ENCODE measurements at regions not wholly inside any gene's neighbourhood (a gene's known extent, or its start where the extent isn't known, plus 50 kb on each side); places are given as distances from the start of the nearest gene placed in this dataset.
A peak's percentile ranks its signal among the peaks of the same experiment; 100 is the strongest.
"Not testable (repeated sequence)": the region's sequence is repeated elsewhere in the genome, so short reads cannot be mapped to it uniquely, and the experiment has no call there.

DNA sequence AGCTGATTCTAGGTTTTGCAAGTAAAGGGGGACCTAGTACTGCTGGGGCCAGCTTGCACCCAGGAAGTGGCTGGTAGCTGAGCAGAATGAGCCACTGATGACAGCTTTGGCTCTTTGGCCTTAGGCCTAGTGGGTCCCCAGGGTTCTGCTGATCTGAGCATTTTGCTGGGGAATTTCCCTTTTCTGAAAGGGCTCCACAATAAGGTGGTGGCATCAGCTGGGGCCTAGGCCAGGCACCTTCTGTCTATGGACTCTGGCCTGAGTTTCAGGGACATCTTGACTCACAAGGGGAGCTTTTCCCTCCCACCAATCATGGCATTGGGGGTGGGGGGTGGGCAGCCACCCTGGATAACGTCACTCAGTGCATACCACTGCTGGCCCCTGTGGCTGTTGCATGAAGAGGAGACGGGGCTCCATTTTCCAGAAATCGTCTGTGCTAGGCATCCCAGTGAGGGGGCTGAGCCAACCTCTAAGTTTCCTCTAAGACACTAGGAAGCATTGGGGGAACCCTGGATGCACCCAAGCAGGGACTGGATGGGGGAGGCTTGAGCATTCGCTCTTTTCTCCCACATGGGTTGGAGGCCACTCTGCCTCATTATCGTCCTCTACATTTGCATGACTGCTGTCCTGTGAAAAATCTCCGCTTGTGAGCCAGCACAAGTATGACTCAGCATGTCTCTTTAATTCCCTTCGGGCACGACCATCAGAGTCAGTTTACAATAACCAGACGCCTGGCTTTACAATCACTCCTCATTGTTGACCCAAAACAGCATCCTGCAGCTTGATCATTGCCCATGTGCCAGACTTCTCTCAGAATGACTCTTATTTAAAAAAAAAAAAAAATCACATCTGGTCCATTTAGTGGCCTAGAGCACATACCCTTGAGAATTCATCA lies 145.0 kb upstream of the THY1 start:
- DNase-seq (ENCODE audit: low read depth, low spot score), result no peak
- peak overlapping the region; percentile 9 for H3K27ac Mint-ChIP-seq (ENCODE audit: unreplicated experiment)
- TF ChIP-seq, protein P1, sequence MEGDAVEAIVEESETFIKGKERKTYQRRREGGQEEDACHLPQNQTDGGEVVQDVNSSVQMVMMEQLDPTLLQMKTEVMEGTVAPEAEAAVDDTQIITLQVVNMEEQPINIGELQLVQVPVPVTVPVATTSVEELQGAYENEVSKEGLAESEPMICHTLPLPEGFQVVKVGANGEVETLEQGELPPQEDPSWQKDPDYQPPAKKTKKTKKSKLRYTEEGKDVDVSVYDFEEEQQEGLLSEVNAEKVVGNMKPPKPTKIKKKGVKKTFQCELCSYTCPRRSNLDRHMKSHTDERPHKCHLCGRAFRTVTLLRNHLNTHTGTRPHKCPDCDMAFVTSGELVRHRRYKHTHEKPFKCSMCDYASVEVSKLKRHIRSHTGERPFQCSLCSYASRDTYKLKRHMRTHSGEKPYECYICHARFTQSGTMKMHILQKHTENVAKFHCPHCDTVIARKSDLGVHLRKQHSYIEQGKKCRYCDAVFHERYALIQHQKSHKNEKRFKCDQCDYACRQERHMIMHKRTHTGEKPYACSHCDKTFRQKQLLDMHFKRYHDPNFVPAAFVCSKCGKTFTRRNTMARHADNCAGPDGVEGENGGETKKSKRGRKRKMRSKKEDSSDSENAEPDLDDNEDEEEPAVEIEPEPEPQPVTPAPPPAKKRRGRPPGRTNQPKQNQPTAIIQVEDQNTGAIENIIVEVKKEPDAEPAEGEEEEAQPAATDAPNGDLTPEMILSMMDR (conservative IDR thresholded peaks at IDR 0.05), result no peak
- no peaks in the 10 kb centered on the region for H3K36me3 Mint-ChIP-seq (ENCODE audit: low read depth)
- peaks cover 1% of the 10 kb centered on the region for H3K9me3 Mint-ChIP-seq
- H3K4me1 Mint-ChIP-seq, result peaks cover 21% of the 10 kb centered on the region
- peaks cover 6% of the 10 kb centered on the region for H3K27me3 Mint-ChIP-seq (ENCODE audit: low read depth)
- no peak overlapping the region for H3K4me3 Mint-ChIP-seq

DNA sequence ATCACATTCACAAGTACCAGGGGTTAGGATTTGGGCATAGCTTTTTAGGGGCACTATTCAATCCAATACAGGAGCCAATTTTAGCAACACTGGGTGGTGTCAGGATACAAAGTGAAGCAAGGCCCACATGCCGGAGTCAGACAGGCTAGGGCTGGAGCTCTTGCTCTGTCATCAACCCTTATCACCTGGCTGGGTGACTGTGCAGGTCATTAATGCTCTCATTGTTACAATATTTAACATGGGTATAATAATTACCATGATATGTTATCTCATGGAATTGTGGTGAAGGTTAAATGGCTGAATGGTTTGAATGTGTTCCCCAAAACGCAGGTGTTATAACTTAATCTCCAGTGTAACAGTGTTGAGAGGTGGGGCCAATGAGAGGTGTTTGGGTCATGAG lies 143.3 kb upstream of the THY1 start:
- Mint-ChIP-seq H3K27ac (ENCODE audit: unreplicated experiment) (no peak overlapping the region), H3K4me1 (peaks cover 20% of the 10 kb centered on the region), H3K36me3 (ENCODE audit: low read depth) (no peaks in the 10 kb centered on the region), H3K27me3 (ENCODE audit: low read depth) (peaks cover 16% of the 10 kb centered on the region), H3K4me3 (no peak overlapping the region), H3K9me3 (peaks cover 9% of the 10 kb centered on the region)
- DNase-seq (ENCODE audit: low read depth, low spot score), result no peak
- TF ChIP-seq, protein P1 (conservative IDR thresholded peaks at IDR 0.05), result no peak

DNA sequence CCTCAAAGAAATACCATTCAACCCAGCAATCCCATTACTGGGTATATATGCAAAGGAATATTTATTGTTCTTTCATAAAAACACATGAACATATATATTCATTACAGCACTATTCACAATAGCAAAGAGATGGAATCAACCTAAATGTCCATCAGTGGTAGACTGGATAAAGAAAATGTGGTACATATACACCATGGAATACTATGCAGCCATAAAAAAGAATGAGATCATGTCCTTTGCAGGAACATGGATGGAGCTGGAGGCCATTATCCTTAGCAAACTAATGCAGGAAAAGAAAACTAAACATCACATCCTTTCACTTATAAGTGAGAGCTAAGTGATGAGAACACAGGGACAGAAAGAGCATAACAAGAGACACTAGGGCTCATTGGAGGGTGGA lies 142.7 kb upstream of the THY1 start:
- H3K36me3 Mint-ChIP-seq (ENCODE audit: low read depth); H3K4me3 Mint-ChIP-seq; H3K9me3 Mint-ChIP-seq; DNase-seq (ENCODE audit: low read depth, low spot score); H3K27ac Mint-ChIP-seq (ENCODE audit: unreplicated experiment): not testable (repeated sequence)
- peaks cover 15% of the 10 kb centered on the region for H3K4me1 Mint-ChIP-seq
- H3K27me3 Mint-ChIP-seq (ENCODE audit: low read depth), result peaks cover 16% of the 10 kb centered on the region

DNA sequence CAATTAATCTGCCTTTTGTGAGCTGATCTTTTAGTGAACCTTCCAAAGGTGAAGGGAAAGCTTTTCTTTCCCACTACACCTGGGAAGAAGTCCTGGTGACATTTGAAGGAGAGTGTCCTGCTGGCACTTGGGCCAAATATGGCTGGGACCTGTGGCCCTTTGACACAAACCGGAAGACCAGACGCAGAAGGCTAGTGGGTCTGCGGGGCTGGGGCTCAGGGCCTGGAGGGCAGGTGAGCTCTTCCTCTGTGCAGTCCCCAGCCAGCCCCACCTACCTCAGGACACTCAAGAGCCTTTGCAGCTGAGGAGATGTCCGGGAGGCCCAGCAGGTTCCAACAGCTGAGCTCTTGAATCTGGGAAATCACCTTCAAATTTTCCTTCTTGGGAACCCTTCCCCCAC lies 138.0 kb upstream of the THY1 start:
- Mint-ChIP-seq H3K27me3 (ENCODE audit: low read depth) (peaks cover 16% of the 10 kb centered on the region), H3K9me3 (peaks cover 14% of the 10 kb centered on the region), H3K4me3 (no peak overlapping the region), H3K36me3 (ENCODE audit: low read depth) (no peaks in the 10 kb centered on the region), H3K4me1 (peaks cover 6% of the 10 kb centered on the region), H3K27ac (ENCODE audit: unreplicated experiment) (no peak overlapping the region)
- TF ChIP-seq, protein P1 (conservative IDR thresholded peaks at IDR 0.05), result no peak
- no peak for DNase-seq (ENCODE audit: low read depth, low spot score)

DNA sequence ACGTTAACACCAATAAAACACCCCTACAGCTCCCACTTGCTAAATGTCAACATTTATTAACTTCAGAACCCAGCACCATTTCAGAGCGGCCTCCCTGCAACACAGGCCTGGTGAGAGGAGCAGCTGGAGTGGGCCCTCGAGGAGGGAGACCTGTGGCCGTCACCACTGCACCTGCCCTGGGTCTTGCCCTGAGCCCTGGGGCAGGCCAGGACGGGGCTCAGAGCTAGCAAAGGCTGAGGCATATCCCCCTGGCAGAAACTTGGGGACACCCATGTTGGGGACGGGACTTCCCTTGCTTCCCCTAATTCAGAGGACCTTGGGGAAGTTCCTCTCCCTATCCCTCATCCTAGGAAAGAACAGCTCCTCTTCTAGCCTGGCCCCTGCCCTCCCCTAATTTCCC lies 137.3 kb upstream of the THY1 start:
- Mint-ChIP-seq H3K36me3 (ENCODE audit: low read depth) (no peaks in the 10 kb centered on the region), H3K27ac (ENCODE audit: unreplicated experiment) (no peak overlapping the region), H3K27me3 (ENCODE audit: low read depth) (peaks cover 16% of the 10 kb centered on the region), H3K4me1 (peaks cover 6% of the 10 kb centered on the region), H3K9me3 (peaks cover 14% of the 10 kb centered on the region), H3K4me3 (no peak overlapping the region)
- no peak for DNase-seq (ENCODE audit: low read depth, low spot score)
- TF ChIP-seq, protein P1 (conservative IDR thresholded peaks at IDR 0.05), result no peak

DNA sequence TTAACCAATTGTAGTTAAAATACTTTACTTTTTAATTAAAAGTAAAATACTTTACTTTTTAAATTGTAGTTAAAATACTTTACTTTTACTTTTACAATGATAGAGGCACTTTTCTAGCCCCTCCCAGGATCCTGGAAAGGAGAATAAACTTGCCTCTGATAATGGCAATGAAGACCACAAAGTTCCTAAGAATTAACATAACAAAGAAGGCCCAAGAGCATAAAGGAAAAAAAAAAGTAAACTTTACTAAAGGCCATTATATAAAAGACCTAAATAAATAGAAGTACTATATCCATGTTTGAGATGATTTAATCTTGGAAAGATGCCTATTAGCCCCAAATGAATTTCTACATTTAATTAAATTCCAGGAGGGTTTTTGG lies 129.1 kb upstream of the THY1 start:
- H3K27me3 Mint-ChIP-seq (ENCODE audit: low read depth), result no peaks in the 10 kb centered on the region
- TF ChIP-seq, protein P1 (conservative IDR thresholded peaks at IDR 0.05), result no peak

More for the DNA sequence above, 129.1 kb upstream of the THY1 start:
- peaks cover 1% of the 10 kb centered on the region for H3K4me1 Mint-ChIP-seq
- peaks cover 6% of the 10 kb centered on the region for H3K9me3 Mint-ChIP-seq
- no peak overlapping the region for H3K4me3 Mint-ChIP-seq
- DNase-seq (ENCODE audit: low read depth, low spot score), result no peak
- H3K36me3 Mint-ChIP-seq (ENCODE audit: low read depth), result no peaks in the 10 kb centered on the region
- H3K27ac Mint-ChIP-seq (ENCODE audit: unreplicated experiment), result no peak overlapping the region

Data from neural crest cell (in vitro differentiated cells).